Left lobe of liver (tissue), 2 donors: ENCODE measurements at regions not wholly inside any gene's neighbourhood (a gene's known extent, or its start where the extent isn't known, plus 50 kb on each side); places are given as distances from the start of the nearest gene placed in this dataset.

Experiments used
- ATAC-seq: fragments of 200-7000 bp; cut with Tn5 transposase; one replicate; pipeline ENCODE4 v1.9.1; 2020; ENCODE audit warnings: mild to moderate bottlenecking, moderate library complexity
- DNase-seq: peaks from one replicate; pipeline ENCODE4 v3.0.0-alpha.2; 2020; ENCODE audit warnings: low spot score
- donor health status: DM: no; HTN: no; CAD: no; lungs with moderate emphysema.
- donor health status: DM: no; HTN: yes; CAD: no.

DNA sequence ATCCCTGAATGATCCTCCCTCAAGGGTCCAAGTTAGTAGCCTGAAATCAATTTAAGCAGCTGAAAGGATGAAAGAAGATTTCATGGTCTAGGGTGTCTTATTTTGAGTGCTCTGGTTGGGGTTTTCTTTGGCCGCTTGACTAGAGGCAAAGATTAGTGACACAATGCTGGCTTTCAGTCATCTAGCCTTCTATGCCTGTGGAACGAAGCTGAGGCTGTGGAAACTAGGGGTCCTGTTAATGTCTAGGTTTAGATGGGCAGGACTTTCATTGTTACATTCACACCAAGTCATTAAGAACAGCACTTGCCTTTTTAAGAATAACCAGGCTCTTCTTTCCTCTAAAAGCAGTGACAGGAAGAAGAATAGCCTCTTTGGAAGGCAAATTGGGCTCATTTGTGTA lies 253.8 kb upstream of the E2F7 start:
- no peak for ATAC-seq
- DNase-seq: no peak

DNA sequence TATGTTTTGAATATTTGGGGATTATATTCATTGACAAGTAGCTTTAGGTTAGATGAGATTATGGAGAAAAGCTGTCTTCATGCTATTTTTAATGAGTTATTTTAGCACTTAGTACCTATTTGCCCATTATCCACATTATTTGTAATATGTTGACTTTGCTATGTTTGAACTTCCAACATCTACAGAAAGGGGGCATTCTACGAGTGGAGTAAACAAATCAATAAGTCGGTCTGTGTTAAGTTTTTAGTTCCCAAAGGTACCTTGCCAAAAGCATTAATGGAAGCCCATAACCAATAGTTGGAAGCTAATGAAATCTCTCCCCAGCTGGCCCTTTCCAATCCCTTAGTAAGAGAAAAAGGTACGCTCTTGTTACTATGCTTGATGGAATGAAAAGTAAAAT lies 250.0 kb upstream of the E2F7 start:
- peak; percentile 67 for ATAC-seq
- DNase-seq: no peak

- no peak for ATAC-seq
- no peak for DNase-seq
Measured at GRCh38 chr12:77314378-77315052, 249.1 kb upstream of the E2F7 start.

- ATAC-seq (no peak), DNase-seq (no peak)
Measured at GRCh38 chr12:77308056-77308455, 242.7 kb upstream of the E2F7 start.

DNA sequence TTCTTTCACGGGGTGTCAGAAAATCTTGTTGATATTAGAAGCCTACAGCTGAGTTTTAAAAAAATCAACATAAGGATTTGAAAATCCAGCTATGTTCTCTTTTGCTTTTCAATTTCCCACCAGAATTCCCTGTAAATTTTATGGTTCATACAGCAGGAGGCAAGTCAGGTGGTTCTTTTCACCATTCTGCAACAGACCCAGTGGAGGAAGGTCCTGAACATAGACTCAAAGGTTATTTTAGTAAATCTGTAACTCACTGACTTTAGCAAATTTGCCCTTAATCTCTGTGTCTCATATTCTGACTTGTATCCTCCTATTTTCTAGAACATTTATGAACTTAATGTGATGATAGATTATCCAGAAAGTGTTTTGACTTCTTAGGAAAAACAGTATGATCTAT lies 235.4 kb upstream of the E2F7 start:
- DNase-seq: no peak
- ATAC-seq: peak; percentile 85

GRCh38 chr12:77299910-77300669 lies 234.7 kb upstream of the E2F7 start:
- ATAC-seq (no peak), DNase-seq (no peak)

- no peak for ATAC-seq
- no peak for DNase-seq
Measured at GRCh38 chr12:77299001-77299400, 233.6 kb upstream of the E2F7 start.

DNA sequence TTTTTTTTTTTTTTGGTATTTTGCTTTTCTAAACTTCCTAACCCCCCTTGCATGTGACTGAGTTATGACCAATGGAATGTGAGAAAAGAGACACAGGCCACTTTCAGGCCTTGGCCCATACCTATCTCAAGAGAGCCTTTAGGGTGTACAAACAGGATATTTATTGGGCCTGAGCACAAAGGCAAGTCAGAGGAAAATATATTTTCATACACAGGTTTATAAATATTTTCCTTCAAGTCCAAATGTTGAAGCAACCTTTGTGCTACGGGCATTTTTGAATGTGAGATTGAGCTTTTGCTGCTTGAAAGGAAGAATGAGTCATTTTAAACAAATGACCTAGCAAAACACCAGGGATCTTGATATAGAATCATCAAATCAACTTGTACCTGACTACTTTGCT lies 228.6 kb upstream of the E2F7 start:
- ATAC-seq (no peak), DNase-seq (no peak)

GRCh38 chr12:77274926-77275325 lies 209.6 kb upstream of the E2F7 start:
- ATAC-seq: no peak
- no peak for DNase-seq

DNA sequence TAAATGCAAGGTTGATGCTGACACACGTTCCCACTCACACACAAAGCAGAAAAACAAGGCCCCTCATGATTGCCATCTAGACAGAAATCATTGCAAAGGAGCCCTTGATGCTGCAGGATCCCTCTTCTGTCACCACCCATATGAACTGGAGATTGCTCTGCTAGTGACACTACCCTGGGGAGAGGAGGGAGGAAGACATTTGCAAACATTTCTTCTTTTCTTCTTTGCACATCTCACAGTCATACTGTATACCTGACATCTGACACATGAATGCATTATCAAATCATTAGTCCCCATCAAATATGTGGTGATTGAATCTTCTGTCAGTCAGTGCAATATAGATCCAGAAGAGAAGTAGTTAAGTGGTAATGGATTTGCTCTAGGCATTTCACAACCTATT lies 208.5 kb upstream of the E2F7 start:
- DNase-seq: no peak
- ATAC-seq: no peak

- ATAC-seq: no peak
Measured at GRCh38 chr12:77256956-77257355, 191.6 kb upstream of the E2F7 start.

DNA sequence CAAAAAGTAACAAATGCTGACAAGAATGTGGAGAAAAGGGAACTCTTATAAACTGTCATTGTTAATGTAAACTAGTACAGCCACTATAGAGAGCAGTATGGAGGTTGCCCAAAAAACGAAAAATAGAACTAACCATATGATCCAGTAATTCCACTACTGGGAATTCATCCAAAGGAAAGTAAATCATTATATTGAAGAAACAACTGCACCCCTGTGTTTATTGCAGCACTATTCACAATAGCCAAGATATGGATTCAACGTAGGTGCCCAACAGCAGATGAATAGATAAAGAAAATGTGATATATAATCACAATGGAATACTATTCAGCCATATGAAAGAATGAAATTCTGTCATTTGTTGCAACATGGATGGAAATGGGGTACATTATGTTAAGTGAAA lies 188.0 kb upstream of the E2F7 start:
- no peak for DNase-seq
- ATAC-seq: no peak

More at GRCh38 chr12:77256956-77257355, 191.6 kb upstream of the E2F7 start:
- no peak for DNase-seq

GRCh38 chr12:77251799-77252198 lies 186.4 kb upstream of the E2F7 start:
- DNase-seq: no peak
- no peak for ATAC-seq

DNA sequence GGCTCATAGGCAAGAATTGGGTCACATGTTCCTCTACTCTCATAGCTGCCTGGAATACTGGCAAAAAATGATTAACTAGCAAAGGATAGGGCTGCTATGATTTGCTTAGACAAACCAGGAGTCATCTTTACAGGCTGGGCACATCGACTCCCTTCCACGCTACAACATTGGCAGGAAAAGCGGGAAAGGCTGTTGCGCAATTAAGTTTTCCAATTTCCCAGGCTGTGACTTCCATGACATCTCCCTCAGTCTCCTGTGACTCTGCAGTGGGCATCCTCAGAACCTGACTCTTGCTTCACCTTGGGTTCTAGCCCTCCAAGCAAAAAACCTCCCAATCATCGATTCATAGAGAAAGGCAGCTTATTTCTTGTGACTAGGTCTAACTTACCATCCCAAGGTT lies 184.5 kb upstream of the E2F7 start:
- DNase-seq (no peak), ATAC-seq (no peak)

DNA sequence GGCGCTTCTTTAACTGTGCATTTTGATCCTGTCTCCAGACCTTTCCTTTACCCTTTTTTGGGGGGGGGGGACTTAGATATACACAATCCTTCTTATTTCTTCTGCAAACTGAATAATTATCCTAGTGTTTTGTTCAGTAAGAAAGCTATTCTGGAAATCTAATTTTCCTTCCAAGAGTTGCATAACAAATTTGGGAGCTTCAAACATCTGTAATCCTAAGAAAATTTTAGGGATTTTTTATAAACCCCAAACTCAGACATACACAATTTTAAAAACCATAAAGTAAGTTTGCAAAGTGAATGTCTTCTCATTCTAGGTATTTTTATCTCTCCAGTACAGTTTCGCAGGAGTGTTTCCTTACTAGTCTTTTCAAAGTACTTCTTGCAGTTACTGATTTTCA lies 182.7 kb upstream of the E2F7 start:
- DNase-seq: no peak
- ATAC-seq: no peak

DNA sequence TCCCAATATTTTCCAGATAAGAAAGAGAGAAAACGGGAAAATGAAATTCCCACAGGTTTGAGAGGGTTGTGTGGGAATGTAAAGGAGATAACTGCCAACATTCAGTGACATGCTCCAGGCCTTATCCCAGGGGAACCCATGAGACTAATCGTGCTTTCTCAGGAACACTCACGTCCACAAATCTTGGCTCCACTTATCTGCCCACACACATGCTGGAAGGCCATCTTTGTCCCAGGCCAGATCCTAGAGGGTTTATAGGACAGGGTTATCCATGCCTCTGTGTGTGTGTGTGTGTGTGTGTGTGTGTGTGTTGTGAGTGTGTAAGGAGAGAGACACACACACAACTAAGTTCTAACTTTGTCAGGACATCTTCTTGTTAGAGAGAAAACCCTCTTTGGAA lies 182.2 kb upstream of the E2F7 start:
- no peak for DNase-seq
- ATAC-seq: no peak

GRCh38 chr12:77243345-77243744 lies 178.0 kb upstream of the E2F7 start:
- no peak for DNase-seq
- no peak for ATAC-seq

DNA sequence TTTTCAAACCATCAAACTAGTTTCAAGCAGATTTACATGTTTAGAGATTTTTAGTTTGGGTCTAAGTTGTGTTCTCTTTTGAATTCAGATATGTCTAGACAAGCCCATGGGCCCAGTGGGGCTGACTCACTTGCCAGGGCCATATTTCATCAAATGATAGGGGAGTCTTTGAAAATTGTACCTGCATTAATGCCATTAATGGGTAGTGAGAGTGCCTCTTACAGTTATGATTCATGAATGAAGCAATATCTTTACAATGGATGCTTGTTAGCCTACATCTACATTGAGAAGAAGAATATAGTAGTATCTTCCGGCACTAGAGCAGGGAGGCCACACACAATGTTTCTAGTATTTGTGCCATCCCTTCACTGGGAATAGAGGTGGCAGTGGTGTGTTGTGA lies 174.2 kb upstream of the E2F7 start:
- DNase-seq (no peak), ATAC-seq (no peak)

DNA sequence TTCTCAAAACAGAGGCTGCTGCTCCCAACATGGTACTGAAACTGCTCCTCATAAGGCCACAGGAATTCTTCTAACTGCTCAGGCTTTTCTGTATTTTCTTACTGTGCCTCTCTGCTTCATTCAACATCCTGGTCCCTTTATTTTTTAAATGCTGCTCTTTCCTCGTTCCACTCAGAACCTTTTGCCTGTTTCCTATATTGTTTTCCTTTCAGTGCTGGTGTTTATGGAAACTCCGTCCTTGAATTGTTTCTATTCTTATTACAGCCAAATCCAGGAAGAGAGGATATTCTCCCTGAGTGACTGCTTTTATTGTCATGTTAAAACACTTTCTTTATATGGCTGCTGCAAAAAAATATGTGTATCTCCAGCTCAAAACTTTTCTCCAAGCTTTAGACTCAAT lies 173.0 kb upstream of the E2F7 start:
- no peak for DNase-seq
- no peak for ATAC-seq

DNA sequence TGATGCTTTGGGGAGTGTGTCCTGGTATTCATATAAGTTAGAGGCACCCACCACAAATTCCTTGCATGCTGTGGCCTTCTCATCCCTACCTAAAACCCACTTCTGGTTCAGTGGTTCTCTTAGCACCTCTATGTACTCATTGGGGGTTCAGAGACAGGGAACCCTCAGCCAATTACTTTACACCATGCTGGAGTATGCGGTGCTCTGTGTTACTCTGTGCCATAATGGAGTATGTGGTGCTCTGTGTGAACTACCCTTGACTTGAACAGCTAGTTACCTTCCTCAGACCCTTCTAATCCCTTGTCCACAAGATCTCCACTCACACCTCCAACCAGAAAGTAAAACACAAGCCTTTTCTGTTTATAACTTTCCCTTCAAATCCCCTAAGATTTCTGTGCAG lies 172.5 kb upstream of the E2F7 start:
- DNase-seq: no peak
- ATAC-seq: no peak

DNA sequence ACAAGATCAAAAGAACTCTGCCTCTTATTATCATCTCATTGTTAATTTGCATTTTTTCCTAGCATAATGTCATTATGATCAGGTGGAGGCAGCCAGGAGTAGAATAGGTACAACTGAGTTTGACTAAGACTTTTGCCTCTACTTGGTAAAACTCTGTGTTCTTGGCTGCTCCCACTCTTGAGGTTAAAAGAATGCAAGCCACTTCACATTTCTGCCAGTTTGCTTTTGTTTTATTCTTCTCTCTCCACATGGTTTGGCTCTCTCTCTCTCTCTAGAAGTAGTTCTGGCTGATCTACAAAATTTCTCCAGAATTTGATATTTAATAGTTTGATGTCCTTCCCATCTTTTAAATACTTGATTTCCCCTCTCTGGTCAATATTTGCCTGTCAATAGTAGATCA lies 170.7 kb upstream of the E2F7 start:
- no peak for ATAC-seq
- no peak for DNase-seq

- no peak for ATAC-seq
- DNase-seq: no peak
Measured at GRCh38 chr12:77232045-77232444, 166.7 kb upstream of the E2F7 start.

- ATAC-seq (peak; percentile 27), DNase-seq (no peak)
Measured at GRCh38 chr12:77231501-77231918, 166.1 kb upstream of the E2F7 start.
